ENCODE measurements at regions not wholly inside any gene's neighbourhood (a gene's known extent, or its start where the extent isn't known, plus 50 kb on each side); places are given as distances from the start of the nearest gene placed in this dataset.

DNA sequence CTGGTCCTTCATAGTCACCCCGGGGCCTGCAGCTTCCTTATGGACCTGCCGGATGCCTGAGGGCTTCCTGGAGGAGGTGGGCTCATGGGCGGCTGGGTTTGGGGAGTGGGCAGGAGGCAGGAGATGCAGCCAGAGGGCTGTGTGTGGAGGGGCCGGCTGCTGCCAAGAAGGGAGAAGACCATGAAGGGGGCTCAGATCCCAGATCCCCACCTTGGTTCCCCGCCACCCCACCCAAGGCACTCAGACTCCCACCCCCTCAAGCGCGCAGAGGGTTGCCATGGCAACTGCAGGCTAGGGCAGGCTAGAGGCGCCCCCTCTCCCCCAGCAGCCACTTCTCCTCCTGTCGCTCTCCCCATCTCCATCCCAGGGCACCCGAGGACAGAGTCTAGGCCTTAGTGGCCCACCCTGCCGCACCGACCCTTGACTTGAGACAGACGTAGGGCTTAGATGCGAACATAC, 104.5 kb downstream of the CRLF3 start:
- no peak for TF ChIP-seq NFYB (CRISPR knock-in tag; conservative IDR thresholded peaks at IDR 0.05; ENCODE audit: low read depth)
- TF ChIP-seq CTCF (IDR thresholded peaks at IDR 0.05) = no peak
- TF ChIP-seq FOXJ3 (CRISPR knock-in tag; IDR thresholded peaks at IDR 0.05; ENCODE audit: borderline replicate concordance) = no peak
- TF ChIP-seq MAX (CRISPR knock-in tag; IDR thresholded peaks at IDR 0.05) = no peak
- TF ChIP-seq SP1 (CRISPR knock-in tag; conservative IDR thresholded peaks at IDR 0.05) = no peak
- TF ChIP-seq TEAD4 (CRISPR knock-in tag; IDR thresholded peaks at IDR 0.05) = no peak

Data from WTC11 (cell line).